ENCODE measurements at regions not wholly inside any gene's neighbourhood (a gene's known extent, or its start where the extent isn't known, plus 50 kb on each side); places are given as distances from the start of the nearest gene placed in this dataset.
A peak's percentile ranks its signal among the peaks of the same experiment; 100 is the strongest.
"Not testable (repeated sequence)": the region's sequence is repeated elsewhere in the genome, so short reads cannot be mapped to it uniquely, and the experiment has no call there.

DNA sequence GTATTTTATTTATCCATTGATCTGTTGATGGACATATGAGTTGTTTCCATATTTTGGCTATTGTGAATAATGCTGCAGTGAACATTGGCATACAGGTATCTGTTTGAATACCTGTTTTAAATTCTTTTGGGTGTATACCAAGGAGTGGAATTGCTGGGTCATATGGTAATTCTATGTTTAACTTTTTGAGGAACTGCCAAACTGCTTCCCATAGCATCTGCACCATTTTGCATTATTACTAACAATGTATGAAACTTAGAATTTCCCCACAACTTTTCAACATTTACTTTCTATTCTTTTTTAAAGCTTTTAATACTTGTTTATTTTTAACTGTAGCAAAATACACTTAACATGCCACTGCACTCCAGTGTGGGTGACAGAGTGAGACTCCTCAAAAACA lies 57.0 kb upstream of the MSN start:
- no peak for DNase-seq

DNA sequence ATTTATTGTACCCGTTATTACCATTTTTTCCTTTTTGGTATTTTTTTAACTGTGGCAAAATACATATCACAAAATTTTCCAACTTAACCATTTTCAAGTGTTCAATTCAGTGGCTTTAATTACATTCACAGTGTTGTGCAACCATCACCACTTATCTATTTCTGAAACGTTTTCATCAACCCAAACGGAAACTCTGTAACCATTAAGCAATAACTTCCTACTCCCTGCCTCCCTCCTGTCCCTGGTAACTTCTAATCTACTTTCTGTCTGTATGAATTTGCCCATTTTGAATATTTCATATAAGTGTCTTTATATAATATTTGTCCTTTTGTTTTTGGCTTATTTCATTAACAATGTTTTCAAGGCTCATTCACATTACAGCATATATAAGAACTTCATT lies 57.4 kb upstream of the MSN start:
- DNase-seq = no peak

DNA sequence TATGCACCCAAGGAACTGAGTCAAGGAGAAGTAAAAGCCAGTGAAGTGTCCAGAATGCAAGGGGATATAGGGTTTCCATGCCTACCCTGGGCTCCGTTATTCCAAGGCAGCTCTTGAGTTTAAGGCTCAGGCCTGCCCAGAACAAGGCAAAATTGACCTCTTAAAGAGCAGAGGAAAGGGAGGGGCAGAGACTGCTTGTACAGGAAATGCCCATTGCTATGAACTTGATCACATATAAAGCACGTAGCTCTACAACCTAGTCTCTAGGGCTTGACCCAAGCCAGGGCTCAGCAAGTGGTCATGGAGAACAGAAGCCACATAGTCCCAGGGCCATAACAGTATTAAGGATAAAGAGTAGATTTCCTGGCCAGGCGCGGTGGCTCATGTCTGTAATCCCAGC lies 58.2 kb upstream of the MSN start:
- no peak for DNase-seq

DNA sequence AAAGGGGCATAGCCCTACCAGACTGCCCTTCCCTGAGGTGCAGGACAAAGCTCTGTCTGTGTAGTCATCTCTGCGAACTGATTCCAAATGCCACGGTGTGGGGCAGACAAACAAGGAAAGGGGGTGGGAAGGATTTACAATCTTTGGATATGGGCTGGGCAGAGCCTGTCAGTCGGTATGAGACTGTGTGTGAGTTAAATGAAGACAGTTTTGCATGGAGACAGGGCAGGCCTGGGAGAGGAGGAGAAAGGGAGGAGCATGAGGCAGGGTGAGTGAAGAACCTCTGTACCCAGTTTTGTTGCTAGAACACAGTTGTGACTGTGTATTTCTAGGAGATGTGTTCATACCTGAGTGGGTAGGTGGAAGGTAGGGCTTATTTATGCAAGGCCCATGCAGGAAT lies 59.4 kb upstream of the MSN start:
- DNase-seq = no peak

DNA sequence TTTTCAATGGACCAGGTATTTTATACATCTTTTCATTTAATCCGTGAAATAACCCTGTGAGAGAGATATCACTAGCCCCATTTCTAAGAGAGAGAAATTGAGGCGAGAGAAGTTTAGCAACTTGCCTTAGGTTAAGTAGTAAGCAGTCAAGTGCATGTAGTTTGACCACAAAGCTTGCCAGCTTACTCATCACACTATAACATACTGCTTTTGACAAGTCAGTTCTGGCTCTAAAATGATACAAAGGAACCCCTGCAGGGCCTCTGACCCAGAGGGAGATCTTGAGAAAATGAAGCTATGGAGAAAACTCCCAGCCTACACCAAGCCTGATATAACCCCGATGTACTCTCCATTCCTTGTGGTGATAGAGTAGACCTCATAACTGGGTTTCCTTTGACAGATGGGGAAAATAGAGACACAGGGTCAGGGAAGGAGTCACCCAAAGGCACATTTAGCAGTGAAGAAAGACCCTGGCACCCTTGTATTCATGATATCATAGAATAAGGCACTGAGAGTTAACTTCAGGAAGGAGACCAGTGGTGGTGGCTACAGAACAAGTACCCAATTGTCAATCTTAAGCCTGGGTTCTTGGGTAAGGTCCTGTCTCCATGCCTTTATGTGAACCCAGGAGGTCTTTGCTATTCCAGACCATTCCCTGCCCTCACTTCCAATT lies 60.2 kb upstream of the MSN start:
- no peak for DNase-seq

DNA sequence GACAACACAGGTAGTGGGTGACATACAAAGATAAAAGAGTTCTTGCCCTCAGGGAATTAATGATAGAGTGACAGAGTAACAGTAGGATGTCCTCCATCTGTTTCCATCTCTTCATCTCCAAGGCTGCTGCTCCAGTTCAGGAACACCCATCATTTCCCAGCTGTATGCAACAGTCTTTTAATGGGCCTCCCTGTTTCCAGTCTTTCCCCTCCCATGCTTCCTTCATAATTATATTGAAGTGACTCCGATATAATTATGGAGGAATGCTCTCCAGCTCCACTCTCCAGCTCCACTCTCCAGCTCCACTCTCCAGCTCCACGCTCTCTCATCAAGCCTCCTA lies 65.3 kb upstream of the MSN start:
- no peak for DNase-seq

DNA sequence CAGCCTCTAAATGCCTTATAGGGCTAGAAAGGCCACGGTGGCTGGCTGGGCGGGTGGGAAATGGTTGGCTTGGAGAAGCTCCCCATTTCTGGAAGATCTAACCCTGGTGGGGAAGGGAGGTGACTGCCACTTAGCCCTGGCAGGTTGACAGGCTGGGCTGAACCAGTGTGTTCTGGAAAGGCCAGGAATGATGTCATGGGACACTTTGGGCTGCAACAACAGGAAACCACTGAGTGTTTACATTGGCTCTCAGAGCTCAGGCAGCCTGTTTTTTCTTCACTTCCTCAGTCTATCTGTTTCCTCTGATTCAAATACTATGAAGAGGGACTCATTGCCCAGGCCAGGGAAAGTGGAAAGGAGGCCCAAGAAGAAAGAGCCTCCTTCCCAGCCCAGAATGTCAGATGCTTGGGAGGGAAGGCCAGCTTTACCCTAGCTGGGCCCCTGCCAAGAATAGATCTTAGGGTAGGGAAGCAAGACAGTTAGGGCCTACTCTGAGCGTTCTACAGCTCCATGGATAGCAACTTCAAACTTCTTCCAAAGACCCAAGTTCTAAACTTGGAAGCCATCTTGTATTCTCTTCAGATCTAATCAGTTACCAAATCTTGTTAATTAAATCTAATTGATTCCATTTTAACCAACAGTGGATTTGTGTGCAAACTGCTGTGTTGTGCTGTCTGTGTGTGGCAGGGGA lies 65.8 kb upstream of the MSN start:
- peak; percentile 24 for DNase-seq

DNA sequence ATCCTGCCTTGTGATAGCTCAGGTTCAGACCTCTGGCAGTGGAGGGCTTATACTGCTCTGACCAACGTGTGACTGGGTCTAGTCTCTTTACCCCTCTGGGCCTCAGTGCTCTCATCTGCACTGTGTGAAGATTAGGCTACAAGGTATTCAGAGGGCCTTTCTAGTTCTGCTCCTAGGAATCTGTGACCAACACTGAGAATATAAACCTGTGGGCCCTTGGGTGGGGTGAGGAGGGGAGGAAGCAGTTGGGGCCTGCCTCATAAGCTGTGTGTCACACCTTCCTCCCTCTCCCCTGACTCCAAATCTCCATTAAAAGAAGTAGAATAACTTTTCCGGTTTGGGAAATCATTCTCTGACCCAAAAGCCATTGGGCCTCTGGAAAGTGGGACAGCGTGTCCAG lies 66.3 kb upstream of the MSN start:
- no peak for DNase-seq

DNA sequence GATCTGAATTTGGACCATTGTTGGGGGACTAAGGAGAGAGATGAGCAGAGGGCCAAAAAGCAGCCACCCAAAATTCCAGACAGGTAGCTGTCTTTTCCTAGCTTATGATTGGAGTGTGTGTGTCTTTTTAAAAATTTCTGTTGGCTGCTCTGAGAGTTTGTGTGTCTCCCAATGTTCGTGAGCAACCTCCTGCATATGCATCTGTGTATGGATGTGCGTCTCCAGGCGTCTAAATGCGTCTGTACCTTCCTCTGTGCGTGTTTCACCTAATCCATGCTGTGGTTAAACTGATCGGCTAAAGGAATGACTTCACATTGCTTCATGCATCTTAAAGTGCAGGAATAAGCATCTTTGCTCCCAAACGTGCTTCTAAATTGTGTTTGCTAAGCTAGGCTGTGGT lies 65.5 kb upstream of the LAS1L start:
- no peak for DNase-seq

DNA sequence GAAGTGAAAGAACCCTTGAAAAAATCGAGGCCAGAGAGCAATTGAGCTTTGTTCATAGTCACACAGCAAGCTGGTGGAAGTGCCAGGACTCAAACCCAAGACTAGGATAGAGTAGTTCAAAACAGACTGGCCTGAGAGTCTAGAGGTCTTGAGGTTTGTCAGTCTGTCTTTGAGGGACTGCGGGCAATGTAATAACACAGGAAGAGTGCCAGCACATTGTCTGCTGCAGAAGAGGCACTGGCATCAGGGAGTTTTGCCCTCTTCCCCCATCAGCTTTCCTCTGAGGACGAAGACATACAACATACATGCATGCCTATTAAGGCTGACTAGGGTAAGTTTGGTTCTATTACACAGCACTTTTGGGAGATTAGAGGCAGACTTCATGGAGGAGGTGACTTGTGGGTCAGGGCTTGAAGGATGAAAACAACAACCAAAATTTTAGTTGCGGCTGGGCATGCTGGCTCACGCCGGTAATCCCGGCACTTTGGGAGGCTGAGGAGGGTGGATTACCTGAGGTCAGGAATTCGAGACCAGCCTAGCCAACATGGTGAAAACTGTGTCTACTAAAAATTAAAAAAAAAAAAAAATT lies 64.1 kb upstream of the LAS1L start:
- DNase-seq = no peak

DNA sequence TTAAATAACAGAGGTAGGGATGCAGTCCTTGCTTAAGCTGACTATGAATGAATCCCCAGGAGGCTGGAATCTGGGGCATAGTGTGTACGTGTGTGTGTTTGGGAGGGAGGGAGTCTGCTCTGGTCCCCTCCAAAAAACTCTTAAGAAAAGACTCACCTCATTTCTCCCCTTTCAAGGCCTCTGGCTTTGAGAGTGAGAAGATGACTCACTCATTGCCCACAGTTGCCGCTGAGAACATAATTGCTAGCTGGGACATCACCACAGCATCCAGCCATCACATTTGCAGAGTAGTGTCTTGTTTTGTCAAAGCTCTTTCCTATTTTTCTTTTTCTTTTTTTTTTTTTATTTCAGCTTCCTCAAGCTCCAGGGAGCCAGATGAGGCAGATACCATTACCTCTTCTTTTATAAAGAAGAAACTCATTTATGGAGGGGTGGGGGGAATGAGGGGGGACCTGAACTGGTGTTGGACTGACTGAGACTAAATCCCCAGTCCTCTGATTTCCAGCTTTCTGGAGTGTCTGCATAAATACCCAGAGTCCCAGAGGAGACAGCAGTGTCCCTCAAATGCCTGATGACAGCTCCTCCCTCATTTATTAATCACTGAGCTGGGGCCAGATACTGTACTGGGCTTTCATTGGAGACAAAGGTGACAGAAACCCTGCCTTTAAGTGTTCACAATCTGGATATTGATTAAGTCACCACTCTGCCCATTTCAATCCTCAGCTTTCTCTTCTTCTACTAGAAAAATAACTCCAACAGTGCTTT lies 61.9 kb upstream of the LAS1L start:
- peak; percentile 17 for DNase-seq

DNA sequence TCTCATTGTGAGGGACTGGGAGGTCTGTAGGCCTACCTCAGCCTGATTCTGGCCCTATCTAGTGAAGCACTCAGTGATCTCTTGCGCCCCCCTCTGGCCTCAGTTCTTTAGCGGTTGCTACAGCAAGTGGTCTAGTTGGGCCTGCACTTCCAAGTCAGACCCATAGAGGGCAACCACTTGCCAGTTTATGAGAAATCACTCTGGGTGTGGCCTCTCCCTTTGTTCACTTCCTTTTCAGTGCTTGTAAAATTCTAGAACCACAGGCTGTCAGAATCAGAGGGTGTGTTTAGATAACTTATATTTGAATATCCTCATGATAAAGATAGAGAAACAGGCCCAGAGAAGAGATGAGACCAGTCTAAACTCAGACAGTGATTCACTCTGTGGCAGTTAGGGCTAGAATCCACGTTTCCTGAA lies 60.9 kb upstream of the LAS1L start:
- DNase-seq = peak; percentile 83

DNA sequence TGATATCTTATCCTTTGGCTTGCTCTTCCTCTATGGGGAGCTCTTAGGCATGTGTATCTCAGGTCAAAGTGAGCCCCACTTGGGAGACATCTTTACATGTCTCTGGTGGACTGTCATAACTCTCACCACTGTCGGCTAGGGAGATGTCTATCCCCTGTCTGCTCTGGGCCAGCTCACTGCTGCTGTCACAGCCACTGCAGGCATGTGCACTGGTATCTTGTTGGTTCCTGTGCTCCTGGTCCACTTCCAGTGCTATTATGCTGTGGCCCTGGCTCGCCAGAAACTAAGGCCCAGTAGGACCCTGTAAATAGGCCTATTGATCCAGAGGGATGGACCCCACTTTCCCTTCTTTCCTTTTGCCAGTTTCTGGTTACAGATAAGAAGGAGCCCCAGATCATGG lies 56.6 kb upstream of the LAS1L start:
- DNase-seq = no peak

DNA sequence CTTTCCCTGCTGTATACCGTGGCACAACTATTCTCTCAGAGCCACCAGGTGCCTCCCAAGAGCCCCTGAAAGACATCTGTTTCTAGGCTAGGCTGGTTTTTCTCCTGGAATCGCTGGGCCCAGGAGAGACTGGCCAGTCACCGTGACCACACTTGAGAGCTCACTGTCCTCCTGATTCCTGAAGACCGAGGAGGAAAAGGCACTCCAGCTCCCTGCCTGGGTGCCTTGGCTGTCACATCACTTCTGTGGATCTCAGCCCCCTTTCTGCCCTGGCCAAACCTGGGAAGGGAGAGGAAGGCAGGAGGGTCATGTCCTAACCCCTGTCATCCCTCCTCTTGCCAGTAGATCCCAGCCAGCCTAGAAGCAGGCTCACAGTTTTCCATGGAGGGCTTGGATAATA lies 54.7 kb upstream of the LAS1L start:
- DNase-seq = no peak

DNA sequence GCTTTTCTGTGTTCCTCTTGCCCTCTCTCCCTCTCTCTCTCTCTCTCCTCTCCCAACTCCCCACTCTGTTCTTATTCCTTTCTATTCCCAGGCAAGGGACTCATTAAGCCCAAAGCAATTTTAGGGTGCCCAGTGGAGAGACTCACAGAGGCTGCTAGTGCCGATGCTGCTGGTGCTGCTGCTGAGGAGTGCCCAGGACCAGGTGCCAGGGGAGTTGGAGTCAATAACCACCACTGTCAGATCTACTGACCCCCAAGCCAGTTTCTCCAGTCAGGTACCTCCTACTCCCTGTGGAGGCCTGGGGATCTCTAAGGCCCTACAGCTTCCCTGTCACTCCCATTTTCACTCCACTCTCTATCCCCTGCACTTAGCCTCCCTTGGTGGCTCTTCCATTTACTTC lies 54.2 kb upstream of the LAS1L start:
- DNase-seq = no peak

DNA sequence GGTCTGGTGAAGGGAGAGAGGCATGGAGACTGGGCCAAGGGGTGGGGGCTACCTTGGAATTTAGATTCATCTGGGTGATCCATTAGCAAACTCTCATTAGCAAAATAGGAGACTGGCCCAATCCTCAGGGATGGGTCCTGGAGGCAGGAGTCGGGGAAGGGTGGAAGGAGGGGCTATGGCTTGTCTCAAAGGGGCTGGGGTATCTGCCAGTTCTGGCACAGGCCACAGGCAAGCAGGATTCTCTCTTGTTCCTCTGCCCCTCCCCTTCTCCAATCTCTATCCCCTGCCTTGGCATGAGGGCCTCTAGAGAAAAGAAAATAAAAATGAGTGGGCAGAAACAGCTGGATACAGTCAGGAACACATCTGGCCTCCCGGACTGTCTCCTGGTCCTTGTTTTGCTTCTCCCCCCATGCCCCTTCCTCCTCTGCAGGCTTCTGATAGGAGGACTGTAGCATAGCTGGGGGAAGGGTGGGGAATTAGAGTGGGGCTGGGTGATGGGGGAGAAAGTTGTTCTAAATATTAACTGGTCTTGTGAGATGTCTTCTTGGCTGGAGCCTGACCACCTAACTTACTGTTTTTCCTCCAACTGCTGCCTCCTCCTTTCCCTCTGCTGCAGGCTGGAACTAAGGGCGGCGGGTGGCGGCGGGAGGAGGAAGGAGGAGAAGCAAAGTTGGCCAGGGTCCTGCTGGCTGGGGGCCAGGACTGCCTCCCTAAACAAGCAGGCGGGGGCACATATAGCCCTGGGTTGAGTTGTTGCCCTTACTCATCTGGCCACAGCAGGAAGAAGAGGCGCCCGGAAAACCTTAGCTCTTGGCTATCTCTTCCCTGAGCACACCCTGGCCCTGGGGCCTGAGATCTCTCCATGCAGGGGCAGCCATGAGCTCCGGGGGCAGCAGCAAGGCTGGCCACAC lies 53.3 kb upstream of the LAS1L start:
- DNase-seq = peak; percentile 1

DNA sequence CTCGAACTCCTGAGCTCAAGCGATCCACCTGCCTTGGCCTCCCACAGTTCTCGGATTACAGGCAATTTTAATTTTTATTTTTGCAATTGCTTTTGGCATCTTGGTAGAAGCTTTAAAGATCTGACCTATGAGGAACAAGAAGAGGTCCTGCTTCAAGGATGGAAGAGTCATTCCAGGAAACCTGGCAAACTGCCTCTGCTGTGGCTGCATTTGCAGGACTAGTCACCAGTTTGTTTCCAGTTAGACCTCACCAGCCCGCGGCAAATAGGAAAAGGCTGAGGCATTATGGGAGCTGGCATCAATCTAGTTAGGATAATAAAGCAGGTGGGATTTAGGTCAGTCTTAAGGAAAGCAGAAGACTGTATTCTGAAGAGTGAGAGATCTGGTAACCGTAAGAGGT lies 51.9 kb upstream of the LAS1L start:
- no peak for DNase-seq

DNA sequence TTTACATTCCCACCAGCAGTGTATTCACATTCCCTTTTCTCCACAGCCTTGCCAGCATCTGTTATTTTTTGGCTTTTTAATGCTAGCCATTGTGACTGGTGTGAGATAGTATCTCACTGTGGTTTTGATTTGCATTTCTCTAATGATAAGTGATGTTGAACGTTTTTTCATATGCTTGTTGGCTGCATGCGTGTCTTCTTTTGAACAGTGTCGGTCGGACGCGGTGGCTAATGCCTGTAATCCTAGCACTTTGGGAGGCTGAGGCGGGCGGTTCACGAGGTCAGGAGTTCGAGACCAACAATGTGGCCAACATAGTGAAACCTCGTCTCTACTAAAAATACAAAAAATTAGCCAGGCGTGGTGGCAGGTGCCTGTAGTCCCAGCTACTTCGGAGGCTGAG lies 50.6 kb upstream of the LAS1L start:
- not testable (repeated sequence) for DNase-seq
